ENCODE measurements at regions not wholly inside any gene's neighbourhood (a gene's known extent, or its start where the extent isn't known, plus 50 kb on each side); places are given as distances from the start of the nearest gene placed in this dataset.

DNA sequence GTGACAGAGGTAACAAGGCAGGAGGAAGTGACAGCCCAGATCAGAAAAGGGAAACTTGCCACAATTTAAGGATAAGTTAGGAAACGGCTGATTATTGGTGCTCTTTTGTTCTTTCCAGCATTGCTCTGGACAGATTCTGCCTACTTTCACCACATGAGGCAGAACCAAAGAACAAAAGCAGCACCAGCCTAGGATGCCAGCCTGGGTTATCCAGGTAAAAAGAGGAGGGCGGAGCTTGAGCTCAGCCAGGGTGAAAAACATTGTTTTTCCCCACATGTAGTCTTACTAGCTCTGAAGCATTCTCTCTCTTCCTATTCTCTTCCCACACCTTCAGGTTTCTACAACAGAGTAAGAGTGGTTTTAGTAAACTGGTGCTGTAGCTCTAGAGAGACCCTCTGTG, 300.5 kb downstream of the TMX3 start:
- Histone ChIP-seq H3K9me3 (ENCODE audit: control insufficient read depth, insufficient read depth, low read depth, low read length) (no peaks in the 10 kb centered on the region), H3K79me2 (ENCODE audit: control insufficient read depth, insufficient read depth, low read length) (no peaks in the 10 kb centered on the region), H4K20me1 (ENCODE audit: control insufficient read depth, extremely low read depth, insufficient read depth, low read length) (no peaks in the 10 kb centered on the region), H3K4me1 (ENCODE audit: control insufficient read depth, extremely low read depth, insufficient read depth, low read length) (no peaks in the 10 kb centered on the region), H3K4me3 (replicated peaks in 1 of 4; ENCODE audit: control extremely low read depth in 1 of 4, insufficient read depth in 1 of 4, low read depth in 3 of 4, low read length in 4 of 4) (no peak overlapping the region), H3K36me3 (ENCODE audit: control insufficient read depth, insufficient read depth, low read length) (no peaks in the 10 kb centered on the region), H2AFZ (ENCODE audit: low read length) (no peak overlapping the region), H3K27me3 (ENCODE audit: control insufficient read depth, insufficient read depth, low read length) (no peaks in the 10 kb centered on the region), H3K9ac (ENCODE audit: insufficient read depth, low read length) (no peak overlapping the region), H3K4me2 (ENCODE audit: extremely low read depth, insufficient read depth, low read length) (no peak overlapping the region), H3K27ac (ENCODE audit: insufficient read depth, low read length) (no peak overlapping the region)
- DNase-seq (ENCODE audit: low read depth in 2 of 2): no peak
- no peak for TF ChIP-seq EZH2 (IDR thresholded peaks at IDR 0.05; ENCODE audit: low read length, missing control alignments)
- no peak for TF ChIP-seq CTCF (conservative IDR thresholded peaks at IDR 0.05 in 1 of 2, IDR thresholded peaks at IDR 0.05 in 1 of 2; ENCODE audit: low read depth in 1 of 2, low read length in 2 of 2)

DNA sequence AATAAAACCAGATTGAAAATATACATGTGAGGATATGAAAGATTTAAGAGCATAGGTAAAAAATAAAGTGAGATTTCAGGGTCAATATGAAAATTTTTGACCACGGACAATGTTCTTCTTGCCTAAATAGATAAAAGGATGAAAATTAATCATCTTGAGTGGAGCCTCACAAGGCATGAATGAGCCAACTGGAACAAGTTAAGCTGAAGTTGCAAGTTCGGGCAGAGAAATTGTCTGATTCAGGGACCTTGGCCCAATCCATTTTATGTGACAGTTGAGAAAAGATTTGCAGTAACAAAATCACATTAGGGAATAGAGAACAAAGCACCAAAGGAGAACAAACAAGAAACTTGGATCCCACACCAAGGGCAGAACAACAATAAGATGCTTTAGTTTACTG, 305.3 kb downstream of the TMX3 start:
- Histone ChIP-seq H3K9ac (ENCODE audit: insufficient read depth, low read length) (no peak overlapping the region), H3K36me3 (ENCODE audit: control insufficient read depth, insufficient read depth, low read length) (no peaks in the 10 kb centered on the region), H3K27ac (ENCODE audit: insufficient read depth, low read length) (no peak overlapping the region), H3K4me2 (ENCODE audit: extremely low read depth, insufficient read depth, low read length) (no peak overlapping the region), H3K27me3 (ENCODE audit: control insufficient read depth, insufficient read depth, low read length) (no peaks in the 10 kb centered on the region), H2AFZ (ENCODE audit: low read length) (no peak overlapping the region), H3K4me1 (ENCODE audit: control insufficient read depth, extremely low read depth, insufficient read depth, low read length) (no peaks in the 10 kb centered on the region), H3K79me2 (ENCODE audit: control insufficient read depth, insufficient read depth, low read length) (no peaks in the 10 kb centered on the region), H4K20me1 (ENCODE audit: control insufficient read depth, extremely low read depth, insufficient read depth, low read length) (no peaks in the 10 kb centered on the region), H3K9me3 (ENCODE audit: control insufficient read depth, insufficient read depth, low read depth, low read length) (no peaks in the 10 kb centered on the region), H3K4me3 (replicated peaks in 1 of 4; ENCODE audit: control extremely low read depth in 1 of 4, insufficient read depth in 1 of 4, low read depth in 3 of 4, low read length in 4 of 4) (no peak overlapping the region)
- no peak for DNase-seq (ENCODE audit: low read depth in 2 of 2)
- TF ChIP-seq CTCF (conservative IDR thresholded peaks at IDR 0.05 in 1 of 2, IDR thresholded peaks at IDR 0.05 in 1 of 2; ENCODE audit: low read depth in 1 of 2, low read length in 2 of 2) (no peak), EZH2 (IDR thresholded peaks at IDR 0.05; ENCODE audit: low read length, missing control alignments) (no peak)

DNA sequence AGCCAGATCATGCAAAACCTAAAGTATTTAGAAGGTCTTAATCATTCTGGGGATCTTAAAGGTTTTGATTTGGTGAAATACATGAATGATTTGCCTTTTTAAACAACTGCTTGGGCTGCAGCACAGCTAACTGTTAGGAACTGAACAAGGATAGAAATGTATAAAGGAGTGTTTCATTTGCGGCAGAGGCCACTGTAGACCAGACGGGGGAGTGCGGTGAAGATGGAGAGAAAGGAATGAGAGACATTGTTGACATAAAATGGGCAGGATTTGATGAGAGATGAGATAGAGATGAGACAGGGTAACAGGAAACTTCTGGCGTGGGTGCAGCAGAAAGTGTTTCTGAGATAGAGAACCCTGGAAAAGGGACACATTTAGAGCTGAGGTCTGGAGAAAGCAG, 308.1 kb downstream of the TMX3 start:
- no peak overlapping the region for H3K9ac ChIP-seq (ENCODE audit: insufficient read depth, low read length)
- H3K4me1 ChIP-seq (ENCODE audit: control insufficient read depth, extremely low read depth, insufficient read depth, low read length): no peaks in the 10 kb centered on the region
- no peak overlapping the region for H3K4me2 ChIP-seq (ENCODE audit: extremely low read depth, insufficient read depth, low read length)
- TF ChIP-seq EZH2 (IDR thresholded peaks at IDR 0.05; ENCODE audit: low read length, missing control alignments) (no peak), CTCF (conservative IDR thresholded peaks at IDR 0.05 in 1 of 2, IDR thresholded peaks at IDR 0.05 in 1 of 2; ENCODE audit: low read depth in 1 of 2, low read length in 2 of 2) (peak; percentile 18 to 22)
- no peaks in the 10 kb centered on the region for H3K36me3 ChIP-seq (ENCODE audit: control insufficient read depth, insufficient read depth, low read length)
- H3K27me3 ChIP-seq (ENCODE audit: control insufficient read depth, insufficient read depth, low read length): no peaks in the 10 kb centered on the region
- H3K4me3 ChIP-seq (replicated peaks in 1 of 4; ENCODE audit: control extremely low read depth in 1 of 4, insufficient read depth in 1 of 4, low read depth in 3 of 4, low read length in 4 of 4): no peak overlapping the region
- peak overlapping the region; percentile 71 for H2AFZ ChIP-seq (ENCODE audit: low read length)
- no peak overlapping the region for H3K27ac ChIP-seq (ENCODE audit: insufficient read depth, low read length)
- DNase-seq (ENCODE audit: low read depth in 2 of 2): no peak
- no peaks in the 10 kb centered on the region for H4K20me1 ChIP-seq (ENCODE audit: control insufficient read depth, extremely low read depth, insufficient read depth, low read length)
- no peaks in the 10 kb centered on the region for H3K9me3 ChIP-seq (ENCODE audit: control insufficient read depth, insufficient read depth, low read depth, low read length)
- no peaks in the 10 kb centered on the region for H3K79me2 ChIP-seq (ENCODE audit: control insufficient read depth, insufficient read depth, low read length)
